AG04450 (cell line): ENCODE measurements at regions not wholly inside any gene's neighbourhood (a gene's known extent, or its start where the extent isn't known, plus 50 kb on each side); places are given as distances from the start of the nearest gene placed in this dataset.

ENCODE experiments used
- CTCF ChIA-PET: fragments of 300-600, 350-600 bp; formaldehyde crosslinking; extraction: SDS; loops from one replicate; lab custom pipeline; 2022; ENCODE audit warnings: antibody characterized with exemption, inconsistent platforms; lab: Charles Lee
- POLR2A ChIA-PET: fragments of 350-600 bp; formaldehyde crosslinking; extraction: SDS; loops from one replicate; lab custom pipeline; 2021; ENCODE audit warnings: antibody characterized with exemption, inconsistent platforms; lab: Yijun Ruan, JAX
- DNase-seq: peaks from one replicate; pipeline ENCODE4 v3.0.0-alpha.2; 2011; ENCODE audit warnings: low read depth, low spot score
- H3K27ac ChIP-seq: one replicate; pipeline ENCODE4 v1.5.1; 2012; ENCODE audit warnings: low read depth, low read length, control low read depth
- H3K27me3 ChIP-seq: one replicate; pipeline ENCODE4 v1.6.0; 2012; ENCODE audit warnings: low read length; ENCODE audit not compliant: control insufficient read depth, insufficient read depth
- H3K4me3 ChIP-seq: 2 replicates; pipeline ENCODE4 v1.5.1; 2011; ENCODE audit warnings: mild to moderate bottlenecking, low read depth, low read length, control low read depth
- H3K9me3 ChIP-seq: 2 replicates; pipeline ENCODE4 v1.5.1; 2012; ENCODE audit warnings: low read length; ENCODE audit not compliant: control insufficient read depth, insufficient read depth
- TF ChIP-seq, protein P1 (sequence below): IDR thresholded peaks from 2 replicates; pipeline ENCODE4 v1.5.1; 2011; ENCODE audit warnings: low read depth, low read length, control low read depth, inconsistent platforms

- ChIA-PET POLR2A (no interaction called here), CTCF (no interaction called here)
- Histone ChIP-seq H3K27me3 (no peaks in the 10 kb centered on the region), H3K9me3 (no peaks in the 10 kb centered on the region), H3K4me3 (no peak overlapping the region), H3K27ac (no peak overlapping the region)
- DNase-seq = no peak
- TF ChIP-seq, protein P1, sequence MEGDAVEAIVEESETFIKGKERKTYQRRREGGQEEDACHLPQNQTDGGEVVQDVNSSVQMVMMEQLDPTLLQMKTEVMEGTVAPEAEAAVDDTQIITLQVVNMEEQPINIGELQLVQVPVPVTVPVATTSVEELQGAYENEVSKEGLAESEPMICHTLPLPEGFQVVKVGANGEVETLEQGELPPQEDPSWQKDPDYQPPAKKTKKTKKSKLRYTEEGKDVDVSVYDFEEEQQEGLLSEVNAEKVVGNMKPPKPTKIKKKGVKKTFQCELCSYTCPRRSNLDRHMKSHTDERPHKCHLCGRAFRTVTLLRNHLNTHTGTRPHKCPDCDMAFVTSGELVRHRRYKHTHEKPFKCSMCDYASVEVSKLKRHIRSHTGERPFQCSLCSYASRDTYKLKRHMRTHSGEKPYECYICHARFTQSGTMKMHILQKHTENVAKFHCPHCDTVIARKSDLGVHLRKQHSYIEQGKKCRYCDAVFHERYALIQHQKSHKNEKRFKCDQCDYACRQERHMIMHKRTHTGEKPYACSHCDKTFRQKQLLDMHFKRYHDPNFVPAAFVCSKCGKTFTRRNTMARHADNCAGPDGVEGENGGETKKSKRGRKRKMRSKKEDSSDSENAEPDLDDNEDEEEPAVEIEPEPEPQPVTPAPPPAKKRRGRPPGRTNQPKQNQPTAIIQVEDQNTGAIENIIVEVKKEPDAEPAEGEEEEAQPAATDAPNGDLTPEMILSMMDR = no peak
Observed at GRCh38 chr18:41162191-41162590, 792.8 kb upstream of the PIK3C3 start.

DNA sequence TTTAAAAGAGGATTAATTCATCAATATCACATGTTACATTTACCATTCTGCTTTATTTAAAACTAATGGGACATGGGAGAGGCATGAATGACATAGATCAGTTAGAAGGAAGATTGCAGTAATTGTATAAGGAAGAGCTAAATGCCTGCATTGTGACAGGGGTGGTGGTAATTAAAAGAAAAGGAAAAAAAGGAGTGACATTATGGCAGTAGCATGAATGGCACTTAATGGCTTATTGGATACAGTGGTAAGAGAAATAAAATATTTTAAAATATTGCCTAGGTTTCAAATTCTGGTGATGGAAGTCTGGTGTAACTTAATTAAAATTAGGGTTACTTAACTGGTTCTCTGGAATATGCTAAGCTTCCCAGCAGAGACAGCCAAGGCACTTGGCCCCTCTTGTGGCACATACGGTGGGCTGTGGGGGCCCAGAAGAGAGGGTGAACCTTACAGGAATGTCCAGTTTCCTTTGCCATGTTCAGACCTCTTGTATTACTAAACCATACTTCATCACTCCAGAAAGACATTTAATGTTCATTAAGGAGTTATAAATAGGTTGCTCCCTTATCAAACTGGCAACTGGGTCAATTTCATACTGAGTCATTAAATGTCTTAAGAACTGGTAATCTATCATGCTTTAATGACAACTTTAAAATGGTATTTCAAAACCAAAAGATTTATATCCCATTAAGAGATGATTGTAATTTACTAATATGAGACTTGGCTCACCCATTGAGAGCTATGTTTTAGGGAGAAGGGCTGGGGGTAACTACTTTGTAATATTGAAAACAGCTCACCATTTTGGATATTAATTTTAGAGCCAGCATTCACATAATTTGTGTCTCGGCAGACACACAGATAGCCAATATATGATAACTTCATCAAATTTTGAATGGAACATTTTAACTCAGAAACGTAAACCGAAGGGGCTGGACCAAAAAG lies 798.9 kb upstream of the PIK3C3 start:
- H3K27ac ChIP-seq = no peak overlapping the region
- ChIA-PET POLR2A (no interaction called here), CTCF (no interaction called here)
- TF ChIP-seq, protein P1 = no peak
- H3K4me3 ChIP-seq = no peak overlapping the region
- no peak for DNase-seq
- H3K9me3 ChIP-seq = no peaks in the 10 kb centered on the region
- H3K27me3 ChIP-seq = no peaks in the 10 kb centered on the region

GRCh38 chr18:41155025-41155424 lies 800.0 kb upstream of the PIK3C3 start:
- DNase-seq = no peak
- Histone ChIP-seq H3K4me3 (no peak overlapping the region), H3K9me3 (no peaks in the 10 kb centered on the region), H3K27ac (no peak overlapping the region), H3K27me3 (no peaks in the 10 kb centered on the region)
- TF ChIP-seq, protein P1 = no peak
- ChIA-PET CTCF (no interaction called here), POLR2A (no interaction called here)

GRCh38 chr18:41153871-41154270 lies 801.2 kb upstream of the PIK3C3 start:
- DNase-seq = no peak
- ChIA-PET POLR2A (no interaction called here), CTCF (no interaction called here)
- Histone ChIP-seq H3K4me3 (no peak overlapping the region), H3K9me3 (no peaks in the 10 kb centered on the region), H3K27me3 (no peaks in the 10 kb centered on the region), H3K27ac (no peak overlapping the region)
- TF ChIP-seq, protein P1 = no peak

- TF ChIP-seq, protein P1 = no peak
- POLR2A ChIA-PET = no interaction called here
- Histone ChIP-seq H3K9me3 (no peaks in the 10 kb centered on the region), H3K27ac (no peak overlapping the region), H3K27me3 (no peaks in the 10 kb centered on the region), H3K4me3 (no peak overlapping the region)
- CTCF ChIA-PET = no interaction called here
- no peak for DNase-seq
Observed at GRCh38 chr18:41150316-41150715, 804.7 kb upstream of the PIK3C3 start.
